Esophagus squamous epithelium (tissue), 5 donors: ENCODE measurements at regions not wholly inside any gene's neighbourhood (a gene's known extent, or its start where the extent isn't known, plus 50 kb on each side); places are given as distances from the start of the nearest gene placed in this dataset.

Source experiments
- DNase-seq: peaks from one replicate; lab custom pipeline; 2025; lab: John Stamatoyannopoulos, UW
- H3K27ac ChIP-seq, 4 donors: fragments of 200-600 bp; sonication (generic); one replicate each; pipeline ENCODE4 v1.5.1; 2016 to 2019; ENCODE audit warnings: mild to moderate bottlenecking in 1 of 4
- H3K27me3 ChIP-seq, 4 donors: fragments of 200-600 bp; sonication (generic); 1 replicate in 3 of 4; 2 replicates in 1 of 4; pipeline versions ENCODE4 v1.5.1 to v1.6.0; 2017 to 2021; ENCODE audit warnings: antibody characterized with exemption in 1 of 4
- H3K36me3 ChIP-seq, 3 donors: fragments of 200-600 bp; sonication (generic); one replicate each; pipeline ENCODE4 v1.5.1; 2016 to 2019
- H3K4me1 ChIP-seq, 3 donors: fragments of 200-600 bp; sonication (generic); one replicate each; pipeline ENCODE4 v1.5.1; 2017 to 2019
- H3K4me3 ChIP-seq, 4 donors: fragments of 200-600 bp; sonication (generic); 1 replicate in 3 of 4; 2 replicates in 1 of 4; pipeline ENCODE4 v1.5.1; 2016 to 2019; ENCODE audit warnings: mild to moderate bottlenecking in 2 of 4, moderate library complexity in 1 of 4
- H3K9me3 ChIP-seq, 3 donors: fragments of 200-600 bp; sonication (generic); one replicate each; pipeline ENCODE4 v1.5.1; 2016 to 2019
- CTCF ChIP-seq, 6 experiments: fragments of 450-650 bp in 4 of 6; fragments of 200-600 bp in 2 of 6; sonication (generic) in 2 of 6; IDR thresholded peaks; one replicate each; pipeline ENCODE4 v1.5.1; 2016 to 2019; ENCODE audit warnings: antibody characterized with exemption in 6 of 6, mild to moderate bottlenecking in 4 of 6, moderate library complexity in 4 of 6
- POLR2A ChIP-seq, 4 donors: fragments of 450-650 bp; IDR thresholded peaks; one replicate each; pipeline ENCODE4 v1.6.1; 2017; ENCODE audit warnings: antibody characterized with exemption in 4 of 4, mild to moderate bottlenecking in 4 of 4, moderate library complexity in 3 of 4
- WGBS, 2 donors: methylation state at CpG; one replicate each; pipeline ENCODE4 v1.1.5; 2018; 5-methylcytosine and 5-hydroxymethylcytosine counted together
- intact Hi-C: fragments of 100-400 bp; cut with DNase I; formaldehyde crosslinking; loops from one replicate; pipeline ENCODE4 v1.15.0; 2022
- donor health status: DM: yes; HTN: yes; CAD: no.

GRCh38 chr18:42261731-42262130 lies 306.7 kb downstream of the PIK3C3 start:
- Histone ChIP-seq H3K4me3 (no peak overlapping the region), H3K36me3 (no peaks in the 10 kb centered on the region), H3K9me3 (no peaks in the 10 kb centered on the region), H3K4me1 (peaks cover 0 to 2% (median 0%) of the 10 kb centered on the region in 3 donors), H3K27ac (no peak overlapping the region), H3K27me3 (no peaks in the 10 kb centered on the region)
- intact Hi-C loops, result no loop called here
- WGBS, 2 donors, result 31 to 36% methylated on average over 1 of the region's 1 CpG
- no peak for DNase-seq
- TF ChIP-seq POLR2A (IDR thresholded peaks at IDR 0.05) (no peak), CTCF (IDR thresholded peaks at IDR 0.05) (no peak)

GRCh38 chr18:42264497-42264896 lies 309.5 kb downstream of the PIK3C3 start:
- Histone ChIP-seq H3K9me3 (no peaks in the 10 kb centered on the region), H3K4me3 (no peak overlapping the region), H3K4me1 (no peaks in the 10 kb centered on the region), H3K27ac (no peak overlapping the region), H3K27me3 (no peaks in the 10 kb centered on the region), H3K36me3 (no peaks in the 10 kb centered on the region)
- intact Hi-C loops, result no loop called here
- DNase-seq, result no peak
- TF ChIP-seq CTCF (IDR thresholded peaks at IDR 0.05) (no peak), POLR2A (IDR thresholded peaks at IDR 0.05) (no peak)

- Histone ChIP-seq H3K36me3 (no peaks in the 10 kb centered on the region), H3K4me1 (no peaks in the 10 kb centered on the region), H3K27ac (no peak overlapping the region), H3K4me3 (no peak overlapping the region), H3K9me3 (no peaks in the 10 kb centered on the region), H3K27me3 (no peaks in the 10 kb centered on the region)
- TF ChIP-seq POLR2A (IDR thresholded peaks at IDR 0.05) (no peak), CTCF (IDR thresholded peaks at IDR 0.05) (no peak)
- 52 to 67% methylated on average over 7 of the region's 7 CpGs for WGBS, 2 donors
- intact Hi-C loops, result no loop called here
- no peak for DNase-seq
These were observed 313.2 kb downstream of the PIK3C3 start for GRCh38 chr18:42268186-42268725.

- WGBS, 2 donors, result 64 to 70% methylated on average over 5 of the region's 5 CpGs
- Histone ChIP-seq H3K4me3 (no peak overlapping the region), H3K9me3 (no peaks in the 10 kb centered on the region), H3K27ac (no peak overlapping the region), H3K36me3 (no peaks in the 10 kb centered on the region), H3K4me1 (no peaks in the 10 kb centered on the region), H3K27me3 (no peaks in the 10 kb centered on the region)
- TF ChIP-seq POLR2A (IDR thresholded peaks at IDR 0.05), result no peak
- TF ChIP-seq CTCF (IDR thresholded peaks at IDR 0.05), result no peak
- no peak for DNase-seq
- intact Hi-C loops, result no loop called here
These were observed 313.8 kb downstream of the PIK3C3 start for GRCh38 chr18:42268798-42269197.

GRCh38 chr18:42271647-42272414 lies 316.8 kb downstream of the PIK3C3 start:
- intact Hi-C loops, result no loop called here
- no peak overlapping the region for H3K4me3 ChIP-seq
- no peaks in the 10 kb centered on the region for H3K9me3 ChIP-seq
- no peak overlapping the region for H3K27ac ChIP-seq
- no peaks in the 10 kb centered on the region for H3K27me3 ChIP-seq
- WGBS, 2 donors, result 44 to 54% methylated on average over 8 of the region's 8 CpGs
- H3K4me1 ChIP-seq, result no peaks in the 10 kb centered on the region
- DNase-seq, result no peak
- no peaks in the 10 kb centered on the region for H3K36me3 ChIP-seq
- TF ChIP-seq POLR2A (IDR thresholded peaks at IDR 0.05), result no peak
